IPS-20b (cell line): ENCODE measurements at regions not wholly inside any gene's neighbourhood (a gene's known extent, or its start where the extent isn't known, plus 50 kb on each side); places are given as distances from the start of the nearest gene placed in this dataset.
"Not testable (repeated sequence)": the region's sequence is repeated elsewhere in the genome, so short reads cannot be mapped to it uniquely, and the experiment has no call there.

Experiments used
- H3K27ac ChIP-seq: one replicate; pipeline ENCODE4 v1.5.1; 2013; ENCODE audit warnings: low read length
- H3K27me3 ChIP-seq: 2 replicates; pipeline ENCODE4 v1.6.1; 2013; ENCODE audit warnings: mild to moderate bottlenecking, low read length, inconsistent platforms; ENCODE audit not compliant: insufficient read depth
- H3K36me3 ChIP-seq: 2 replicates; pipeline ENCODE4 v1.6.1; 2013; ENCODE audit warnings: low read depth, mild to moderate bottlenecking, inconsistent platforms, low read length, moderate library complexity; ENCODE audit not compliant: insufficient read depth
- H3K4me1 ChIP-seq: 2 replicates; pipeline ENCODE4 v1.6.1; 2013; ENCODE audit warnings: mild to moderate bottlenecking, control low read depth, inconsistent platforms, low read length, moderate library complexity; ENCODE audit not compliant: insufficient read depth
- H3K4me3 ChIP-seq: 2 replicates; pipeline ENCODE4 v1.5.1; 2013; ENCODE audit warnings: mild to moderate bottlenecking, low read length, inconsistent platforms
- H3K9ac ChIP-seq: 2 replicates; pipeline ENCODE4 v1.6.1; 2013; ENCODE audit warnings: low read depth, mild to moderate bottlenecking, inconsistent platforms, low read length, moderate library complexity
- H3K9me3 ChIP-seq: 2 replicates; pipeline ENCODE4 v1.6.1; 2013; ENCODE audit warnings: mild to moderate bottlenecking, low read depth, low read length, inconsistent platforms; ENCODE audit not compliant: insufficient read depth

GRCh38 chr3:10109-10996 lies 186.2 kb upstream of the CHL1 start:
- not testable (repeated sequence) for H3K36me3 ChIP-seq, H3K27me3 ChIP-seq, H3K4me1 ChIP-seq, H3K4me3 ChIP-seq, H3K9ac ChIP-seq, H3K27ac ChIP-seq, H3K9me3 ChIP-seq

- no peak overlapping the region for H3K27ac ChIP-seq
- peak overlapping the region; percentile 54 for H3K4me3 ChIP-seq
- no peaks in the 10 kb centered on the region for H3K4me1 ChIP-seq
- H3K9me3 ChIP-seq, result no peaks in the 10 kb centered on the region
- H3K36me3 ChIP-seq, result no peaks in the 10 kb centered on the region
- no peak overlapping the region for H3K9ac ChIP-seq
- no peaks in the 10 kb centered on the region for H3K27me3 ChIP-seq
Measured at GRCh38 chr3:11734-12133, 184.8 kb upstream of the CHL1 start.

GRCh38 chr3:14652-15051 lies 181.9 kb upstream of the CHL1 start:
- no peak overlapping the region for H3K4me3 ChIP-seq
- no peaks in the 10 kb centered on the region for H3K36me3 ChIP-seq
- H3K27me3 ChIP-seq, result no peaks in the 10 kb centered on the region
- H3K9ac ChIP-seq, result no peak overlapping the region
- H3K4me1 ChIP-seq, result no peaks in the 10 kb centered on the region
- H3K27ac ChIP-seq, result no peak overlapping the region
- H3K9me3 ChIP-seq, result no peaks in the 10 kb centered on the region

GRCh38 chr3:16366-16765 lies 180.2 kb upstream of the CHL1 start:
- Histone ChIP-seq H3K9ac (no peak overlapping the region), H3K27me3 (no peaks in the 10 kb centered on the region), H3K4me3 (no peak overlapping the region), H3K36me3 (no peaks in the 10 kb centered on the region), H3K27ac (no peak overlapping the region), H3K9me3 (no peaks in the 10 kb centered on the region), H3K4me1 (no peaks in the 10 kb centered on the region)

GRCh38 chr3:20421-20820 lies 176.1 kb upstream of the CHL1 start:
- Histone ChIP-seq H3K4me3 (no peak overlapping the region), H3K27ac (no peak overlapping the region), H3K9me3 (no peaks in the 10 kb centered on the region), H3K36me3 (no peaks in the 10 kb centered on the region), H3K27me3 (no peaks in the 10 kb centered on the region), H3K4me1 (no peaks in the 10 kb centered on the region), H3K9ac (no peak overlapping the region)

GRCh38 chr3:24006-24405 lies 172.6 kb upstream of the CHL1 start:
- no peaks in the 10 kb centered on the region for H3K27me3 ChIP-seq
- H3K36me3 ChIP-seq, result no peaks in the 10 kb centered on the region
- no peaks in the 10 kb centered on the region for H3K9me3 ChIP-seq
- H3K9ac ChIP-seq, result no peak overlapping the region
- no peak overlapping the region for H3K27ac ChIP-seq
- H3K4me3 ChIP-seq, result no peak overlapping the region
- no peaks in the 10 kb centered on the region for H3K4me1 ChIP-seq

- Histone ChIP-seq H3K27me3 (no peaks in the 10 kb centered on the region), H3K36me3 (no peaks in the 10 kb centered on the region), H3K27ac (no peak overlapping the region), H3K4me3 (no peak overlapping the region), H3K9ac (no peak overlapping the region), H3K9me3 (no peaks in the 10 kb centered on the region), H3K4me1 (no peaks in the 10 kb centered on the region)
Measured at GRCh38 chr3:25056-25455, 171.5 kb upstream of the CHL1 start.

GRCh38 chr3:35985-36384 lies 160.6 kb upstream of the CHL1 start:
- not testable (repeated sequence) for H3K9me3 ChIP-seq, H3K27ac ChIP-seq, H3K9ac ChIP-seq, H3K4me1 ChIP-seq, H3K36me3 ChIP-seq, H3K4me3 ChIP-seq, H3K27me3 ChIP-seq

- H3K9ac ChIP-seq, result not testable (repeated sequence)
Measured at GRCh38 chr3:42871-43744, 153.5 kb upstream of the CHL1 start.

GRCh38 chr3:44028-44676 lies 152.4 kb upstream of the CHL1 start:
- no peak overlapping the region for H3K27ac ChIP-seq
- no peaks in the 10 kb centered on the region for H3K36me3 ChIP-seq
- H3K27me3 ChIP-seq, result no peaks in the 10 kb centered on the region
- H3K9ac ChIP-seq, result no peak overlapping the region
- no peaks in the 10 kb centered on the region for H3K4me1 ChIP-seq
- H3K9me3 ChIP-seq, result no peaks in the 10 kb centered on the region
- H3K4me3 ChIP-seq, result no peak overlapping the region

More at GRCh38 chr3:42871-43744, 153.5 kb upstream of the CHL1 start:
- not testable (repeated sequence) for H3K27ac ChIP-seq, H3K27me3 ChIP-seq, H3K36me3 ChIP-seq, H3K4me3 ChIP-seq, H3K9me3 ChIP-seq, H3K4me1 ChIP-seq

GRCh38 chr3:44941-45340 lies 151.6 kb upstream of the CHL1 start:
- H3K4me1 ChIP-seq, H3K27me3 ChIP-seq, H3K27ac ChIP-seq, H3K4me3 ChIP-seq, H3K9ac ChIP-seq, H3K9me3 ChIP-seq, H3K36me3 ChIP-seq: not testable (repeated sequence)
